ENCODE measurements at regions not wholly inside any gene's neighbourhood (a gene's known extent, or its start where the extent isn't known, plus 50 kb on each side); places are given as distances from the start of the nearest gene placed in this dataset.

DNA sequence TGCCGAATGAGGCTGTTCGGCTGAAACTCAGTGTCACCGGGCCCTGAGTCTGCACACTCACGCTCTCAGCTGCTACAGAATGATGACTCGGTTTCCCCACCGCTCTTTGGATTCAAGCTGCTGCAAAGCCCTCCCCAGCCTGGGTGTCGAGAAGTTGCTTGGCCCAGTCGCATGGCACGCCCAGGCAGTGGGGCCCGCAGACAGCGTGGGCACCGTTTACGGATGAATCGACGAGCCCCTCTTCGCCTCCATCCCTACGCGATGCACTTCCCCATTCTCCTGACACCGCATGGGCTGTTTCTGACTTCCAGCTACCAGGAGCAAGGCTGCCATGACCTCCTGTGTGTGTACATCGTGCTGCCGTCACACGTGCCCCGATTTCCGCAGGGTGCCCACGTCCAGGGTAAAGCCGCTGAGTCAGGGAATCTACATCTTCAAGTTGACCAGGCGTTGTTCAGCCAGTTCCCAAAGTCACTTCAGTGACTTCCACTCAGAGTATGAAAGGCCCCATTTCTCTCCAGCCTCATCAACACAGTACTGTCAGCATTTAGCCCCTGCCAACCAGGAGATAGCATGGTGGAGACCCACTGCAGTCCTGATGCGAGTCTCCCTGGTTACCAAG lies 60.3 kb upstream of the GPC1 start:
- TF ChIP-seq, protein P1, sequence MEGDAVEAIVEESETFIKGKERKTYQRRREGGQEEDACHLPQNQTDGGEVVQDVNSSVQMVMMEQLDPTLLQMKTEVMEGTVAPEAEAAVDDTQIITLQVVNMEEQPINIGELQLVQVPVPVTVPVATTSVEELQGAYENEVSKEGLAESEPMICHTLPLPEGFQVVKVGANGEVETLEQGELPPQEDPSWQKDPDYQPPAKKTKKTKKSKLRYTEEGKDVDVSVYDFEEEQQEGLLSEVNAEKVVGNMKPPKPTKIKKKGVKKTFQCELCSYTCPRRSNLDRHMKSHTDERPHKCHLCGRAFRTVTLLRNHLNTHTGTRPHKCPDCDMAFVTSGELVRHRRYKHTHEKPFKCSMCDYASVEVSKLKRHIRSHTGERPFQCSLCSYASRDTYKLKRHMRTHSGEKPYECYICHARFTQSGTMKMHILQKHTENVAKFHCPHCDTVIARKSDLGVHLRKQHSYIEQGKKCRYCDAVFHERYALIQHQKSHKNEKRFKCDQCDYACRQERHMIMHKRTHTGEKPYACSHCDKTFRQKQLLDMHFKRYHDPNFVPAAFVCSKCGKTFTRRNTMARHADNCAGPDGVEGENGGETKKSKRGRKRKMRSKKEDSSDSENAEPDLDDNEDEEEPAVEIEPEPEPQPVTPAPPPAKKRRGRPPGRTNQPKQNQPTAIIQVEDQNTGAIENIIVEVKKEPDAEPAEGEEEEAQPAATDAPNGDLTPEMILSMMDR (IDR thresholded peaks at IDR 0.05): no peak
- TF ChIP-seq POLR2AphosphoS5 (IDR thresholded peaks at IDR 0.05): no peak
